ENCODE measurements at regions not wholly inside any gene's neighbourhood (a gene's known extent, or its start where the extent isn't known, plus 50 kb on each side); places are given as distances from the start of the nearest gene placed in this dataset.

GRCh38 chr6:33912195-33912594 lies 108.4 kb upstream of the MLN start:
- no peak for DNase-seq (ENCODE audit: low read depth)
- no peak overlapping the region for H3K4me3 ChIP-seq (ENCODE audit: low read depth, low read length)
- no peak for TF ChIP-seq CTCF (IDR thresholded peaks at IDR 0.05; ENCODE audit: control insufficient read depth, extremely low read depth, insufficient read depth)

GRCh38 chr6:33911488-33911887 lies 107.7 kb upstream of the MLN start:
- TF ChIP-seq CTCF (IDR thresholded peaks at IDR 0.05; ENCODE audit: control insufficient read depth, extremely low read depth, insufficient read depth), result no peak
- DNase-seq (ENCODE audit: low read depth), result no peak
- H3K4me3 ChIP-seq (ENCODE audit: low read depth, low read length), result no peak overlapping the region

- no peak overlapping the region for H3K4me3 ChIP-seq (ENCODE audit: low read depth, low read length)
- no peak for DNase-seq (ENCODE audit: low read depth)
- no peak for TF ChIP-seq CTCF (IDR thresholded peaks at IDR 0.05; ENCODE audit: control insufficient read depth, extremely low read depth, insufficient read depth)
Observed at GRCh38 chr6:33910594-33910993, 106.8 kb upstream of the MLN start.

GRCh38 chr6:33909737-33910136 lies 105.9 kb upstream of the MLN start:
- no peak for TF ChIP-seq CTCF (IDR thresholded peaks at IDR 0.05; ENCODE audit: control insufficient read depth, extremely low read depth, insufficient read depth)
- no peak for DNase-seq (ENCODE audit: low read depth)

GRCh38 chr6:33908025-33908424 lies 104.2 kb upstream of the MLN start:
- no peak overlapping the region for H3K4me3 ChIP-seq (ENCODE audit: low read depth, low read length)
- no peak for DNase-seq (ENCODE audit: low read depth)
- no peak for TF ChIP-seq CTCF (IDR thresholded peaks at IDR 0.05; ENCODE audit: control insufficient read depth, extremely low read depth, insufficient read depth)

More at GRCh38 chr6:33909737-33910136, 105.9 kb upstream of the MLN start:
- H3K4me3 ChIP-seq (ENCODE audit: low read depth, low read length), result no peak overlapping the region

GRCh38 chr6:33907227-33907626 lies 103.4 kb upstream of the MLN start:
- DNase-seq (ENCODE audit: low read depth), result no peak
- no peak overlapping the region for H3K4me3 ChIP-seq (ENCODE audit: low read depth, low read length)
- TF ChIP-seq CTCF (IDR thresholded peaks at IDR 0.05; ENCODE audit: control insufficient read depth, extremely low read depth, insufficient read depth), result no peak

- TF ChIP-seq CTCF (IDR thresholded peaks at IDR 0.05; ENCODE audit: control insufficient read depth, extremely low read depth, insufficient read depth), result no peak
- peak; percentile 17 for DNase-seq (ENCODE audit: low read depth)
- H3K4me3 ChIP-seq (ENCODE audit: low read depth, low read length), result no peak overlapping the region
Observed at GRCh38 chr6:33906439-33906838, 102.6 kb upstream of the MLN start.

Data from LNCaP clone FGC (cell line).